WTC11 (cell line): ENCODE measurements at regions not wholly inside any gene's neighbourhood (a gene's known extent, or its start where the extent isn't known, plus 50 kb on each side); places are given as distances from the start of the nearest gene placed in this dataset.

Experiments used
- ATAC-seq: fragments of 200-7000 bp; cut with Tn5 transposase; 2 replicates; pipeline ENCODE4 v1.10.0; 2021; ENCODE audit warnings: mild to moderate bottlenecking, moderate library complexity
- CTCF ChIA-PET: fragments of 300-600 bp; sonication (Branson Sonifier 250); formaldehyde crosslinking; loops from one replicate; lab custom pipeline; 2021; ENCODE audit warnings: antibody characterized with exemption; lab: Charles Lee
- POLR2A ChIA-PET: fragments of 350-600 bp; sonication (Branson Sonifier 250); formaldehyde crosslinking; loops from one replicate; lab custom pipeline; 2021; ENCODE audit warnings: antibody characterized with exemption; lab: Charles Lee
- DNase-seq: peaks from one replicate; pipeline ENCODE4 v3.0.0; 2021; ENCODE audit warnings: low spot score
- H3K27ac Mint-ChIP-seq: 2 replicates; pipeline ENCODE4 v1.8.0; 2021; ENCODE audit warnings: mixed read lengths
- H3K27me3 Mint-ChIP-seq: 2 replicates; pipeline ENCODE4 v1.8.0; 2021; ENCODE audit warnings: low read depth, mild to moderate bottlenecking, moderate library complexity, mixed read lengths
- H3K36me3 Mint-ChIP-seq: 2 replicates; pipeline ENCODE4 v1.8.0; 2021; ENCODE audit warnings: mixed read lengths
- H3K4me1 Mint-ChIP-seq: 2 replicates; pipeline ENCODE4 v1.8.0; 2022; ENCODE audit warnings: mixed read lengths
- H3K4me3 Mint-ChIP-seq: 2 replicates; pipeline ENCODE4 v1.8.0; 2021; ENCODE audit warnings: mild to moderate bottlenecking, moderate library complexity, mixed read lengths
- H3K9me3 Mint-ChIP-seq: 2 replicates; pipeline ENCODE4 v1.8.0; 2021; ENCODE audit warnings: mixed read lengths
- CREB1 ChIP-seq: sonication (generic); formaldehyde crosslinking; IDR thresholded peaks from 2 replicates; pipeline ENCODE4 v1.8.0; 2023; ENCODE audit warnings: mild to moderate bottlenecking, missing genetic modification reagents
- EMX1 ChIP-seq: fragments of 250-450 bp; sonication (Bioruptor Pico); IDR thresholded peaks from 2 replicates; pipeline ENCODE4 v1.8.0; 2021; ENCODE audit warnings: mild to moderate bottlenecking
- FOXJ3 ChIP-seq: sonication (generic); formaldehyde crosslinking; IDR thresholded peaks from 2 replicates; pipeline ENCODE4 v1.9.0; 2021; ENCODE audit warnings: missing genetic modification reagents, mild to moderate bottlenecking, borderline replicate concordance
- FOXP1 ChIP-seq: sonication (generic); formaldehyde crosslinking; IDR thresholded peaks from 2 replicates; pipeline ENCODE4 v1.8.0; 2022; ENCODE audit warnings: missing genetic modification reagents, mild to moderate bottlenecking, moderate library complexity, borderline replicate concordance
- JUN ChIP-seq: sonication (generic); formaldehyde crosslinking; IDR thresholded peaks from 2 replicates; pipeline ENCODE4 v1.8.0; 2023; ENCODE audit warnings: mild to moderate bottlenecking, missing genetic modification reagents
- KAT7 ChIP-seq: sonication (generic); formaldehyde crosslinking; IDR thresholded peaks from 2 replicates; pipeline ENCODE4 v1.8.1; 2023; ENCODE audit warnings: missing genetic modification reagents, mild to moderate bottlenecking, borderline replicate concordance
- MYBL2 ChIP-seq: sonication (generic); formaldehyde crosslinking; IDR thresholded peaks from 2 replicates; pipeline ENCODE4 v1.8.1; 2023; ENCODE audit warnings: mild to moderate bottlenecking, moderate library complexity, missing genetic modification reagents
- NFYB ChIP-seq: sonication (generic); formaldehyde crosslinking; conservative IDR thresholded peaks from 2 replicates; pipeline ENCODE4 v1.8.0; 2022; ENCODE audit warnings: low read depth, missing genetic modification reagents
- SMAD3 ChIP-seq: sonication (generic); formaldehyde crosslinking; IDR thresholded peaks from 2 replicates; pipeline ENCODE4 v1.8.0; 2022; ENCODE audit warnings: missing genetic modification reagents, mild to moderate bottlenecking, borderline replicate concordance
- SOX15 ChIP-seq: fragments of 250-450 bp; sonication (Bioruptor Pico); IDR thresholded peaks from 2 replicates; pipeline ENCODE4 v1.9.0; 2021; ENCODE audit warnings: mild to moderate bottlenecking
- USF1 ChIP-seq: sonication (generic); formaldehyde crosslinking; IDR thresholded peaks from 2 replicates; pipeline ENCODE4 v1.8.0; 2022; ENCODE audit warnings: mild to moderate bottlenecking, missing genetic modification reagents
- ZBTB43 ChIP-seq: sonication (generic); formaldehyde crosslinking; IDR thresholded peaks from 2 replicates; pipeline ENCODE4 v1.8.1; 2023; ENCODE audit warnings: mild to moderate bottlenecking, missing genetic modification reagents
- ZNF317 ChIP-seq: sonication (generic); formaldehyde crosslinking; IDR thresholded peaks from 2 replicates; pipeline ENCODE4 v1.8.1; 2023; ENCODE audit warnings: low read depth, mild to moderate bottlenecking, moderate library complexity, missing genetic modification reagents, borderline replicate concordance
- ZNF512 ChIP-seq: sonication (generic); formaldehyde crosslinking; IDR thresholded peaks from 2 replicates; pipeline ENCODE4 v1.8.1; 2022; ENCODE audit warnings: missing genetic modification reagents, borderline replicate concordance
- ZNF671 ChIP-seq: fragments of 250-450 bp; sonication (Bioruptor Pico); IDR thresholded peaks from 2 replicates; pipeline ENCODE4 v1.8.0; 2021; ENCODE audit warnings: mild to moderate bottlenecking
- TF ChIP-seq, protein P1 (sequence below): fragments of 250-450 bp; sonication (Bioruptor Pico); IDR thresholded peaks from 2 replicates; pipeline ENCODE4 v1.9.0; 2021; ENCODE audit warnings: moderate library complexity, mild to moderate bottlenecking, inconsistent platforms, borderline replicate concordance
- TF ChIP-seq, protein P2 (sequence below): sonication (generic); formaldehyde crosslinking; conservative IDR thresholded peaks from 2 replicates; pipeline ENCODE4 v1.8.1; 2023; ENCODE audit warnings: mild to moderate bottlenecking, low read depth, missing genetic modification reagents, moderate library complexity
- TF ChIP-seq, protein P3 (sequence below): sonication (generic); formaldehyde crosslinking; IDR thresholded peaks from 2 replicates; pipeline ENCODE4 v1.8.0; 2022; ENCODE audit warnings: mild to moderate bottlenecking, missing genetic modification reagents
- TF ChIP-seq, protein P4 (sequence below): sonication (generic); formaldehyde crosslinking; IDR thresholded peaks from 2 replicates; pipeline ENCODE4 v1.8.1; 2023; ENCODE audit warnings: mild to moderate bottlenecking, missing genetic modification reagents, borderline replicate concordance
- TF ChIP-seq, protein P5 (sequence below): sonication (generic); formaldehyde crosslinking; IDR thresholded peaks from 2 replicates; pipeline ENCODE4 v1.8.1; 2023; ENCODE audit warnings: mild to moderate bottlenecking, missing genetic modification reagents, moderate library complexity

DNA sequence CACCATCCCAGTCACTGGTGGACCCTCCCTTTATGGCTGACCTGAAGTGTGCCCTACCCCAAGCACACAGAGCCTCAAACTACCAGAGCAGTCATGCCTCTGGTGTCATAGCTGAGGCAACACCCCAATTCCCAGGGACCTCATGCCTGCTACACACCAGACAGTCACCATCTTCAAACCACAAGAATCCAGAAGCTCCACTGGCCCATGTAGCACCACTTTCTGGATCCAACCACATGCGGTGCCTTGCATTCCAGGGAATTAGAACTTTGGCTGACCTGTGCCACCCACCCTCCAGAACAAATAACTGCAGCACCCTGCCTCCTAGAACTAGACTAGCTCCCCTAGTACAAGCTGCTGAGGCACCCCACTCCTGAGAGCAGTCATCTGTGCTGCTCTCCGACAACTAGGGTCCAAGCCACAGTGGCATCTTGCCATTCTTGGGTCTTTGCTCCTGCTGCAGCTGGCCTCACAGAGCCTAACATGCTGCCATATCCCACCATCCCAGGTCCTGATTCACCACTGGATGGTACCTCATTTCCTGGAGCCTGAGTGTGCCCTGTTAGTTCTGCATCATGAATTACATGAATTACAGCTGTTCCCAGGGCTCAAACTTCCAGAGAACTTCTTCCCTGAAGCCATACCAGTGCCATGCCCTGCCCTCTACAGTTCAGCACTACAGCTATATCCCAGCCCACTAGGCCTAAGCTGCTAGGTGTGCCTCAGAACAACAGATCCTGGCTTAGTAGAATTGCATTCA is 243.8 kb upstream of the CHST9 start:
- POLR2A ChIA-PET: no interaction called here
- TF ChIP-seq EMX1 (CRISPR knock-in tag) (no peak), JUN (CRISPR knock-in tag) (no peak), USF1 (CRISPR knock-in tag) (no peak), ZNF671 (CRISPR knock-in tag) (no peak), FOXP1 (no peak), FOXJ3 (CRISPR knock-in tag) (no peak), SMAD3 (CRISPR knock-in tag) (no peak), ZBTB43 (CRISPR knock-in tag) (no peak), ZNF512 (CRISPR knock-in tag) (no peak), KAT7 (no peak), CREB1 (CRISPR knock-in tag) (no peak)
- TF ChIP-seq, protein P1, sequence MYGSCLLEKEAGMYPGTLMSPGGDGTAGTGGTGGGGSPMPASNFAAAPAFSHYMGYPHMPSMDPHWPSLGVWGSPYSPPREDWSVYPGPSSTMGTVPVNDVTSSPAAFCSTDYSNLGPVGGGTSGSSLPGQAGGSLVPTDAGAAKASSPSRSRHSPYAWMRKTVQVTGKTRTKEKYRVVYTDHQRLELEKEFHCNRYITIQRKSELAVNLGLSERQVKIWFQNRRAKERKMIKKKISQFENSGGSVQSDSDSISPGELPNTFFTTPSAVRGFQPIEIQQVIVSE: no peak
- TF ChIP-seq, protein P2, sequence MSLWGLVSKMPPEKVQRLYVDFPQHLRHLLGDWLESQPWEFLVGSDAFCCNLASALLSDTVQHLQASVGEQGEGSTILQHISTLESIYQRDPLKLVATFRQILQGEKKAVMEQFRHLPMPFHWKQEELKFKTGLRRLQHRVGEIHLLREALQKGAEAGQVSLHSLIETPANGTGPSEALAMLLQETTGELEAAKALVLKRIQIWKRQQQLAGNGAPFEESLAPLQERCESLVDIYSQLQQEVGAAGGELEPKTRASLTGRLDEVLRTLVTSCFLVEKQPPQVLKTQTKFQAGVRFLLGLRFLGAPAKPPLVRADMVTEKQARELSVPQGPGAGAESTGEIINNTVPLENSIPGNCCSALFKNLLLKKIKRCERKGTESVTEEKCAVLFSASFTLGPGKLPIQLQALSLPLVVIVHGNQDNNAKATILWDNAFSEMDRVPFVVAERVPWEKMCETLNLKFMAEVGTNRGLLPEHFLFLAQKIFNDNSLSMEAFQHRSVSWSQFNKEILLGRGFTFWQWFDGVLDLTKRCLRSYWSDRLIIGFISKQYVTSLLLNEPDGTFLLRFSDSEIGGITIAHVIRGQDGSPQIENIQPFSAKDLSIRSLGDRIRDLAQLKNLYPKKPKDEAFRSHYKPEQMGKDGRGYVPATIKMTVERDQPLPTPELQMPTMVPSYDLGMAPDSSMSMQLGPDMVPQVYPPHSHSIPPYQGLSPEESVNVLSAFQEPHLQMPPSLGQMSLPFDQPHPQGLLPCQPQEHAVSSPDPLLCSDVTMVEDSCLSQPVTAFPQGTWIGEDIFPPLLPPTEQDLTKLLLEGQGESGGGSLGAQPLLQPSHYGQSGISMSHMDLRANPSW (CRISPR knock-in tag): no peak
- TF ChIP-seq, all 79 proteins: peak for 0
- Mint-ChIP-seq H3K4me3 (no peak overlapping the region), H3K36me3 (peaks cover 7% of the 10 kb centered on the region; the same call in 1 of the 2 replicates), H3K4me1 (peaks cover 5% of the 10 kb centered on the region; the same call in 1 of the 2 replicates), H3K27ac (no peak overlapping the region), H3K27me3 (no peaks in the 10 kb centered on the region), H3K9me3 (peaks cover 9% of the 10 kb centered on the region; the same call in 1 of the 2 replicates)
- DNase-seq: no peak
- CTCF ChIA-PET: interaction anchor here (0.6 to 2.3 kb wide), 2 partner anchors 110 to 171 kb away, joined by 6 to 8 read pairs; no protein-coding TSS in a partner anchor
- ATAC-seq: no peak

DNA sequence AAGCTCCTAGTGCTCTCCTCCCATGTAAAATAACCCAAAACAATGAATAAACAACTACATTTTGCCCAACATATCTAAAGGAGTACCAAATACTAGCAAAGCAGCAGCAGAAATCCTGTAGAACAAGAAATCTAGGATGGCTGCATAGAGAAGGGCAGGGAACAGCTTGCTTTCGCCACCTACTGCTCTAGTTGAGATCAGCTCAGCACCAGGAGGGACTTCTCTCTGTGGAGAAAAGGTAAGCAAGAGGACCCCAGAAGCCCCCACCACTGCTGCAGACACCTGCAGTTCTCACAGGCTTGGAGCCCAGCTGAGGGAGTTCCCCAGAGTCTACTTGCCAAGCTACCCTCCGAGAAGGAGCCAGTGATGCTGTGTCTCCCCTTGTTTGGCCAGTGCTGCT is 243.0 kb upstream of the CHST9 start:
- DNase-seq (peak; percentile 17), ATAC-seq (peak; percentile 92)
- TF ChIP-seq NFYB: no peak
- no peak for TF ChIP-seq SOX15 (CRISPR knock-in tag)
- TF ChIP-seq, protein P3, sequence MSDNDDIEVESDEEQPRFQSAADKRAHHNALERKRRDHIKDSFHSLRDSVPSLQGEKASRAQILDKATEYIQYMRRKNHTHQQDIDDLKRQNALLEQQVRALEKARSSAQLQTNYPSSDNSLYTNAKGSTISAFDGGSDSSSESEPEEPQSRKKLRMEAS (CRISPR knock-in tag): no peak
- TF ChIP-seq, protein P4, sequence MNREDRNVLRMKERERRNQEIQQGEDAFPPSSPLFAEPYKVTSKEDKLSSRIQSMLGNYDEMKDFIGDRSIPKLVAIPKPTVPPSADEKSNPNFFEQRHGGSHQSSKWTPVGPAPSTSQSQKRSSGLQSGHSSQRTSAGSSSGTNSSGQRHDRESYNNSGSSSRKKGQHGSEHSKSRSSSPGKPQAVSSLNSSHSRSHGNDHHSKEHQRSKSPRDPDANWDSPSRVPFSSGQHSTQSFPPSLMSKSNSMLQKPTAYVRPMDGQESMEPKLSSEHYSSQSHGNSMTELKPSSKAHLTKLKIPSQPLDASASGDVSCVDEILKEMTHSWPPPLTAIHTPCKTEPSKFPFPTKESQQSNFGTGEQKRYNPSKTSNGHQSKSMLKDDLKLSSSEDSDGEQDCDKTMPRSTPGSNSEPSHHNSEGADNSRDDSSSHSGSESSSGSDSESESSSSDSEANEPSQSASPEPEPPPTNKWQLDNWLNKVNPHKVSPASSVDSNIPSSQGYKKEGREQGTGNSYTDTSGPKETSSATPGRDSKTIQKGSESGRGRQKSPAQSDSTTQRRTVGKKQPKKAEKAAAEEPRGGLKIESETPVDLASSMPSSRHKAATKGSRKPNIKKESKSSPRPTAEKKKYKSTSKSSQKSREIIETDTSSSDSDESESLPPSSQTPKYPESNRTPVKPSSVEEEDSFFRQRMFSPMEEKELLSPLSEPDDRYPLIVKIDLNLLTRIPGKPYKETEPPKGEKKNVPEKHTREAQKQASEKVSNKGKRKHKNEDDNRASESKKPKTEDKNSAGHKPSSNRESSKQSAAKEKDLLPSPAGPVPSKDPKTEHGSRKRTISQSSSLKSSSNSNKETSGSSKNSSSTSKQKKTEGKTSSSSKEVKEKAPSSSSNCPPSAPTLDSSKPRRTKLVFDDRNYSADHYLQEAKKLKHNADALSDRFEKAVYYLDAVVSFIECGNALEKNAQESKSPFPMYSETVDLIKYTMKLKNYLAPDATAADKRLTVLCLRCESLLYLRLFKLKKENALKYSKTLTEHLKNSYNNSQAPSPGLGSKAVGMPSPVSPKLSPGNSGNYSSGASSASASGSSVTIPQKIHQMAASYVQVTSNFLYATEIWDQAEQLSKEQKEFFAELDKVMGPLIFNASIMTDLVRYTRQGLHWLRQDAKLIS (CRISPR knock-in tag): no peak
- no peak for TF ChIP-seq ZNF317
- TF ChIP-seq JUN (CRISPR knock-in tag): no peak
- TF ChIP-seq MYBL2: no peak
- TF ChIP-seq, protein P5, sequence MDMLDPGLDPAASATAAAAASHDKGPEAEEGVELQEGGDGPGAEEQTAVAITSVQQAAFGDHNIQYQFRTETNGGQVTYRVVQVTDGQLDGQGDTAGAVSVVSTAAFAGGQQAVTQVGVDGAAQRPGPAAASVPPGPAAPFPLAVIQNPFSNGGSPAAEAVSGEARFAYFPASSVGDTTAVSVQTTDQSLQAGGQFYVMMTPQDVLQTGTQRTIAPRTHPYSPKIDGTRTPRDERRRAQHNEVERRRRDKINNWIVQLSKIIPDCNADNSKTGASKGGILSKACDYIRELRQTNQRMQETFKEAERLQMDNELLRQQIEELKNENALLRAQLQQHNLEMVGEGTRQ: no peak

More for the DNA sequence above, 243.0 kb upstream of the CHST9 start:
- Mint-ChIP-seq H3K4me3 (no peak overlapping the region), H3K27ac (no peak overlapping the region), H3K4me1 (peaks cover 5% of the 10 kb centered on the region; the same call in 1 of the 2 replicates), H3K27me3 (no peaks in the 10 kb centered on the region), H3K9me3 (peaks cover 9% of the 10 kb centered on the region; the same call in 1 of the 2 replicates), H3K36me3 (peaks cover 7% of the 10 kb centered on the region; the same call in 1 of the 2 replicates)
- ChIA-PET CTCF (interaction anchor here (0.6 to 2.3 kb wide), 3 partner anchors 14 to 172 kb away, joined by 4 to 8 read pairs (median 6); no protein-coding TSS in a partner anchor), POLR2A (no interaction called here)
